Neural cell (in vitro differentiated cells): ENCODE measurements at regions not wholly inside any gene's neighbourhood (a gene's known extent, or its start where the extent isn't known, plus 50 kb on each side); places are given as distances from the start of the nearest gene placed in this dataset.

Source experiments
- H2AFZ ChIP-seq: fragments of 200-600, 300-800 bp; sonication (generic), shearing (Covaris generic); 2 replicates; pipeline ENCODE4 v1.6.0; 2014; ENCODE audit warnings: low read depth, mild to moderate bottlenecking, antibody characterized with exemption, low read length, moderate library complexity
- H3F3A ChIP-seq: fragments of 200-600 bp; shearing (Covaris generic); 2 replicates; pipeline ENCODE4 v1.6.1; 2016; ENCODE audit warnings: mild to moderate bottlenecking, moderate library complexity, mixed read lengths, antibody characterized with exemption, low read length; ENCODE audit not compliant: insufficient read depth, poor library complexity, severe bottlenecking
- H3K27ac ChIP-seq: fragments of 200-600, 300-800 bp; sonication (generic), shearing (Covaris generic); 2 replicates; pipeline ENCODE4 v1.5.1; 2014; ENCODE audit warnings: mild to moderate bottlenecking, low read length, moderate library complexity
- H3K27me3 ChIP-seq: fragments of 300-800, 200-600 bp; sonication (generic), shearing (Covaris generic); 2 replicates; pipeline ENCODE4 v1.6.0; 2014; ENCODE audit warnings: mild to moderate bottlenecking, low read depth, low read length, moderate library complexity; ENCODE audit not compliant: insufficient read depth
- H3K36me3 ChIP-seq: fragments of 300-800, 200-600 bp; sonication (generic), shearing (Covaris generic); 2 replicates; pipeline ENCODE4 v1.5.1; 2014; ENCODE audit warnings: mild to moderate bottlenecking, antibody characterized with exemption, low read length, moderate library complexity; ENCODE audit not compliant: insufficient read depth
- H3K4me2 ChIP-seq: fragments of 300-800, 200-600 bp; sonication (generic), shearing (Covaris generic); 2 replicates; pipeline ENCODE4 v1.6.0; 2014; ENCODE audit warnings: mild to moderate bottlenecking, low read length
- H3K4me3 ChIP-seq: fragments of 300-800, 200-600 bp; sonication (generic), shearing (Covaris generic); 2 replicates; pipeline ENCODE4 v1.5.1; 2014; ENCODE audit warnings: mild to moderate bottlenecking, low read length, moderate library complexity
- H3K79me2 ChIP-seq: fragments of 200-600 bp; shearing (Covaris generic); replicated peaks from 2 replicates; pipeline ENCODE4 v1.6.0; 2014; ENCODE audit warnings: mild to moderate bottlenecking, low read length, moderate library complexity; ENCODE audit not compliant: insufficient read depth
- H3K9ac ChIP-seq: fragments of 300-800, 200-600 bp; sonication (generic), shearing (Covaris generic); 2 replicates; pipeline ENCODE4 v1.6.1; 2016; ENCODE audit warnings: mild to moderate bottlenecking, low read length, mixed read lengths
- H3K9me2 ChIP-seq: fragments of 200-600 bp; shearing (Covaris generic); 2 replicates; pipeline ENCODE4 v1.6.1; 2016; ENCODE audit warnings: mild to moderate bottlenecking, low read length, mixed read lengths; ENCODE audit not compliant: insufficient read depth
- H3K9me3 ChIP-seq: fragments of 200-600, 300-800 bp; sonication (generic), shearing (Covaris generic); 2 replicates; pipeline ENCODE4 v1.6.1; 2016; ENCODE audit warnings: mild to moderate bottlenecking, mixed run types, low read length, moderate library complexity, mixed read lengths
- H4K20me1 ChIP-seq: fragments of 200-600 bp; shearing (Covaris generic); 2 replicates; pipeline ENCODE4 v1.6.1; 2016; ENCODE audit warnings: mild to moderate bottlenecking, mixed run types; ENCODE audit not compliant: insufficient read depth
- EP300 ChIP-seq: fragments of 450-650 bp; conservative IDR thresholded peaks from 2 replicates; pipeline ENCODE4 v1.6.1; 2014; ENCODE audit warnings: antibody characterized with exemption, mild to moderate bottlenecking, moderate library complexity; ENCODE audit not compliant: poor library complexity, severe bottlenecking
- EZH2 ChIP-seq: fragments of 200-600, 300-800 bp; shearing (Covaris generic), sonication (generic); IDR thresholded peaks from 2 replicates; pipeline ENCODE4 v1.6.1; 2014; ENCODE audit warnings: antibody characterized with exemption, low read length, borderline replicate concordance, mild to moderate bottlenecking; ENCODE audit not compliant: insufficient read depth, poor library complexity, severe bottlenecking
- MXI1 ChIP-seq: fragments of 450-650 bp; conservative IDR thresholded peaks from 2 replicates; pipeline ENCODE4 v1.6.1; 2014; ENCODE audit warnings: antibody characterized with exemption, mild to moderate bottlenecking; ENCODE audit not compliant: poor library complexity, severe bottlenecking
- POLR2AphosphoS5 ChIP-seq: IDR thresholded peaks from 2 replicates; pipeline ENCODE4 v1.6.1; 2012
- RAD21 ChIP-seq: fragments of 450-650 bp; conservative IDR thresholded peaks from 2 replicates; pipeline ENCODE4 v1.6.1; 2014; ENCODE audit warnings: antibody characterized with exemption, mild to moderate bottlenecking, moderate library complexity
- REST ChIP-seq: IDR thresholded peaks from 2 replicates; pipeline ENCODE4 v1.6.1; 2012; ENCODE audit warnings: borderline replicate concordance
- SMC3 ChIP-seq: fragments of 450-650 bp; conservative IDR thresholded peaks from 2 replicates; pipeline ENCODE4 v1.6.1; 2014; ENCODE audit warnings: antibody characterized with exemption, mild to moderate bottlenecking, moderate library complexity; ENCODE audit not compliant: poor library complexity
- TAF1 ChIP-seq: IDR thresholded peaks from 2 replicates; pipeline ENCODE4 v1.6.1; 2012; ENCODE audit warnings: low read depth
- TF ChIP-seq, protein P1 (sequence below): fragments of 450-650 bp; IDR thresholded peaks from 2 replicates; pipeline ENCODE4 v1.5.1; 2014; ENCODE audit warnings: antibody characterized with exemption, mild to moderate bottlenecking, moderate library complexity; ENCODE audit not compliant: poor library complexity, severe bottlenecking

DNA sequence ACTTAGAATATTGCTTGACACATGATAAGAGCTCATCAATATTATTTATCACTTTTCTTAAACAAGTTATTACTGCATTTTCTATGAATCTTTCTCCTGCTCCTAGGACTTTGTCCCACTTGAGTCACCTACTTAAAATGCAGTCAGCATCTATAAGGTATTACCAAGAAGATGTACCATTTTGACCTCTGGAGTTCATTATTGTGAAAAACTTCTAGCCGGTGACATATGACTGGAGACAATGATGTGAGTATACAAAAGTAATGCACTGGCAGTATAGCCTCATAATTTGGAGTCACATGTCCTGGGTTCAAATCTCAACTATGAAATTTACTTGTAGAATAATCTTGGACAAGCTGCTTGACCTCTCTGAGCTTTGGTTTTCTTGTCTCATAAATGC is 278.5 kb downstream of the PLPP3 start:
- Histone ChIP-seq H3K27ac (no peak overlapping the region), H2AFZ (no peak overlapping the region), H3K9me3 (no peaks in the 10 kb centered on the region)

GRCh38 chr1:56298866-56299265 is 280.5 kb downstream of the PLPP3 start:
- no peaks in the 10 kb centered on the region for H4K20me1 ChIP-seq
- H3K79me2 ChIP-seq = no peaks in the 10 kb centered on the region
- no peaks in the 10 kb centered on the region for H3K36me3 ChIP-seq
- H3K9me2 ChIP-seq = no peaks in the 10 kb centered on the region
- no peak overlapping the region for H3K4me3 ChIP-seq
- no peaks in the 10 kb centered on the region for H3K9me3 ChIP-seq
- H3K9ac ChIP-seq = no peak overlapping the region
- no peaks in the 10 kb centered on the region for H3F3A ChIP-seq
- H3K4me2 ChIP-seq = no peak overlapping the region
- H3K27ac ChIP-seq = no peak overlapping the region
- TF ChIP-seq POLR2AphosphoS5 (no peak), EP300 (no peak), TAF1 (no peak), SMC3 (no peak), EZH2 (no peak), MXI1 (no peak), RAD21 (no peak), REST (no peak)
- TF ChIP-seq, protein P1, sequence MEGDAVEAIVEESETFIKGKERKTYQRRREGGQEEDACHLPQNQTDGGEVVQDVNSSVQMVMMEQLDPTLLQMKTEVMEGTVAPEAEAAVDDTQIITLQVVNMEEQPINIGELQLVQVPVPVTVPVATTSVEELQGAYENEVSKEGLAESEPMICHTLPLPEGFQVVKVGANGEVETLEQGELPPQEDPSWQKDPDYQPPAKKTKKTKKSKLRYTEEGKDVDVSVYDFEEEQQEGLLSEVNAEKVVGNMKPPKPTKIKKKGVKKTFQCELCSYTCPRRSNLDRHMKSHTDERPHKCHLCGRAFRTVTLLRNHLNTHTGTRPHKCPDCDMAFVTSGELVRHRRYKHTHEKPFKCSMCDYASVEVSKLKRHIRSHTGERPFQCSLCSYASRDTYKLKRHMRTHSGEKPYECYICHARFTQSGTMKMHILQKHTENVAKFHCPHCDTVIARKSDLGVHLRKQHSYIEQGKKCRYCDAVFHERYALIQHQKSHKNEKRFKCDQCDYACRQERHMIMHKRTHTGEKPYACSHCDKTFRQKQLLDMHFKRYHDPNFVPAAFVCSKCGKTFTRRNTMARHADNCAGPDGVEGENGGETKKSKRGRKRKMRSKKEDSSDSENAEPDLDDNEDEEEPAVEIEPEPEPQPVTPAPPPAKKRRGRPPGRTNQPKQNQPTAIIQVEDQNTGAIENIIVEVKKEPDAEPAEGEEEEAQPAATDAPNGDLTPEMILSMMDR = no peak
- H3K27me3 ChIP-seq = no peaks in the 10 kb centered on the region
- no peak overlapping the region for H2AFZ ChIP-seq

More for the DNA sequence above, 278.5 kb downstream of the PLPP3 start:
- H3K36me3 ChIP-seq = no peaks in the 10 kb centered on the region
- H3K9ac ChIP-seq = no peak overlapping the region
- no peaks in the 10 kb centered on the region for H3F3A ChIP-seq
- H3K4me3 ChIP-seq = no peak overlapping the region
- no peaks in the 10 kb centered on the region for H3K27me3 ChIP-seq
- H3K4me2 ChIP-seq = no peak overlapping the region
- no peaks in the 10 kb centered on the region for H3K79me2 ChIP-seq
- TF ChIP-seq MXI1 (no peak), RAD21 (no peak), POLR2AphosphoS5 (no peak)
- H4K20me1 ChIP-seq = no peaks in the 10 kb centered on the region
- no peaks in the 10 kb centered on the region for H3K9me2 ChIP-seq

DNA sequence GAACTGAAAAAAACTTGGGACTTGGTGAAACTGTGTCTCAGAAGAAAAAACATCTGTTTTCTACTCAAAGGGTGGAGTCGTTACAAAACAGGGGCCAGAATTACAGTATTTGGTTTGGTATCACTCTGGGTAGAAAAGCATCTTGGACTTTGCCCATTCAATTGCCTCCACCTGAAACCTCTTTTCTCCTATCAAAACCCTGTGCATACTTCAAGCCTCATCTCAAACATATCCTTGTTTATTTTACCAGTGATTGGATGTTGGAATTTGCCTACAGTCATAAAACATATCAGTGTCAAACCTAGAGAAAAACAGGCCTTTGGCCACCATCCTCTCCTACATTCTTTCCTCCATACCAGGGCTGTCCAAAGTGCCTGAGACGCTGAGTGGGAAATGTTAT is 281.5 kb downstream of the PLPP3 start:
- no peak overlapping the region for H3K4me2 ChIP-seq
- H3F3A ChIP-seq = no peaks in the 10 kb centered on the region
- no peak overlapping the region for H3K27ac ChIP-seq
- no peaks in the 10 kb centered on the region for H3K27me3 ChIP-seq
- TF ChIP-seq, protein P1 = no peak
- TF ChIP-seq POLR2AphosphoS5 = no peak
- no peak for TF ChIP-seq MXI1
- H3K79me2 ChIP-seq = no peaks in the 10 kb centered on the region
- no peak overlapping the region for H3K9ac ChIP-seq
- H2AFZ ChIP-seq = no peak overlapping the region
- H3K9me2 ChIP-seq = no peaks in the 10 kb centered on the region
- no peaks in the 10 kb centered on the region for H4K20me1 ChIP-seq
- no peaks in the 10 kb centered on the region for H3K36me3 ChIP-seq
- H3K4me3 ChIP-seq = no peak overlapping the region
- H3K9me3 ChIP-seq = no peaks in the 10 kb centered on the region
